ENCODE measurements at regions not wholly inside any gene's neighbourhood (a gene's known extent, or its start where the extent isn't known, plus 50 kb on each side); places are given as distances from the start of the nearest gene placed in this dataset.

DNA sequence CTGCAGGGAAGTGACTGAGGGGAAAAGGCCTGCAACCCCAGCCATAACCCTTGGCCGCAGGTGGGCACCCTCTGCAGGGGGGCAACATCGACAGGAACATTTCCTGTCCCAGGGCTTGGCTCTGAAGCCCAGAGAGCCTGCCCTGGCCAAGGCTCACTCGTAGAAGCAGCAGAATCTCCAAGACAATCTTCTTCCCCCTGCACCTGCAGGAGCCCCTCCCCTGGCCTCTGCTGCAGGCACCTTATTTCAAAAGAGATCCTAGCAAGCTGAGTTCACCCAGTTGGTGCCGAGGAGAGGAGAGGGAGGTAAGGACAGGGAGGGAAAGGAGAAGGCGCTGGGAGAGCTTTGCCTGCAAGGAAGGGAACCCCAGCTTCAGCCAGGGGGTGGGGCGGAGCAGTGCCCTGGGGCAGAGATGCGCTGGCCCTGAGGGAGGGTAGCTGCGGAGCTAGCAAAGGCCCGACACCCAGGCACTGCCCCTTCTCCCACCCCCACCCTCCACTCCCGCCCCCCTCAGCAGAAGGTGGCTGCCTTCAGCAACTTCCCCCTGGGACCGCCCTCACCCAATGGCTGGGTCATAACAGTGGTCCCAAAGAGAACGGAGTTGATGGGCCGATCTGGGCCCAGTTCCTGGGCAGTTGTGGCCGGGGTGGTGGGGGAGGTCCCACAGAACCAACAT lies 104.3 kb upstream of the TNRC6C start:
- H3K27ac ChIP-seq: no peak overlapping the region
- WGBS, 3 donors: 76 to 88% (median 80%) methylated on average over 14 of the region's 14 CpGs
- no peaks in the 10 kb centered on the region for H3K36me3 ChIP-seq
- intact Hi-C loops (cut with DNase I): no loop called here
- TF ChIP-seq, protein P1, sequence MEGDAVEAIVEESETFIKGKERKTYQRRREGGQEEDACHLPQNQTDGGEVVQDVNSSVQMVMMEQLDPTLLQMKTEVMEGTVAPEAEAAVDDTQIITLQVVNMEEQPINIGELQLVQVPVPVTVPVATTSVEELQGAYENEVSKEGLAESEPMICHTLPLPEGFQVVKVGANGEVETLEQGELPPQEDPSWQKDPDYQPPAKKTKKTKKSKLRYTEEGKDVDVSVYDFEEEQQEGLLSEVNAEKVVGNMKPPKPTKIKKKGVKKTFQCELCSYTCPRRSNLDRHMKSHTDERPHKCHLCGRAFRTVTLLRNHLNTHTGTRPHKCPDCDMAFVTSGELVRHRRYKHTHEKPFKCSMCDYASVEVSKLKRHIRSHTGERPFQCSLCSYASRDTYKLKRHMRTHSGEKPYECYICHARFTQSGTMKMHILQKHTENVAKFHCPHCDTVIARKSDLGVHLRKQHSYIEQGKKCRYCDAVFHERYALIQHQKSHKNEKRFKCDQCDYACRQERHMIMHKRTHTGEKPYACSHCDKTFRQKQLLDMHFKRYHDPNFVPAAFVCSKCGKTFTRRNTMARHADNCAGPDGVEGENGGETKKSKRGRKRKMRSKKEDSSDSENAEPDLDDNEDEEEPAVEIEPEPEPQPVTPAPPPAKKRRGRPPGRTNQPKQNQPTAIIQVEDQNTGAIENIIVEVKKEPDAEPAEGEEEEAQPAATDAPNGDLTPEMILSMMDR (IDR thresholded peaks at IDR 0.05): no peak
- TF ChIP-seq EP300 (IDR thresholded peaks at IDR 0.05): no peak
- no peak for TF ChIP-seq POLR2A (IDR thresholded peaks at IDR 0.05)
- H3K9me3 ChIP-seq: no peaks in the 10 kb centered on the region
- no peaks in the 10 kb centered on the region for H3K4me1 ChIP-seq (ENCODE audit: insufficient read depth)
- no peak overlapping the region for H3K4me3 ChIP-seq
- no peak for DNase-seq
- H3K27me3 ChIP-seq: no peaks in the 10 kb centered on the region

DNA sequence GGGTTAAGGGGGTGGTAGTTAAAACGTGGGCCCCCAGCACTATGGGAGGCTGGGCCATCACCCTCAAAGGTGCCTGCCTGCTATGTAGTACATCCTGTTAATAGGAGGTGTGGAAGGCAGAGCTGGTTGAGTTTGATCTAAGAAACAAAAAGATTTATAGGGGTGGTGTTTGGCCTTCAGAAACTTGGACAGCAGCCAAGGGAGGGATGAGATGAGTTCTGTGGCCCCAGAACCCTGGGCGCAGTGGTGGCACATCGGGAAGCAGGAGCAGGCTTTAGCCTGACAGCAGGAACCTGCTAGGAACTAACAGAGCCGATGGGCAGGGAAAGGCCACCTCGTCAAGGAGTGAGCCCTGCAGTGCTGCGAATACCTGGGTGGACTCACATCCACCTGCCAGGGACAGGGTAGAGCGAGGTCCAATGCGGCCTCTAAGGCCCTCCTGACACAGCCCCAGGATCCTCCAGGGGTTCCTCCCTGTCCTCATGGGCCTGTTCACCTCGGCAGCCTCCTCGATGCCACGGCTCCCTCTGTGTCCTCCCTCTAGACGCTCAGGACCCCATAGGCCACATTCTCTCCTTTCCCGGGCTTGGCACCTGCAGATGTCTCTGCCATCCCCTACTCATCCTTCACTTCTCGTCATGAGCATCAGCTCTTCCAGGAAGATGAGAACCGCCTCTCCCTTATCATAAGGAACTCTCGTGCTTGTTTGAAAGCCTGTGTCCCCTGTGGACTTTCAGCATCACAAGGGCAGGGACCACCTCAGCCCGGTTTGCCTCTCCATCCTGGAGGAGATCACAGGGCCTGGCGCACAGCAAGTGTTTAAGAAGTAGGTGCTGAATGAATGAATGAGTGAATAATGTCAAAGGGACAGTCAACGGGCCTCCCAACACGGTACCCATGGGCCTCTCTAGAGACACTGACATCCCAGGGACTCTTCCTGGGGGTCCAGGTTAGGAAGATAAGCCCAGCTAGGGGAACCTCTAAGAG lies 103.5 kb upstream of the TNRC6C start:
- H3K9me3 ChIP-seq: no peaks in the 10 kb centered on the region
- no peak for DNase-seq
- intact Hi-C loops (cut with DNase I): no loop called here

DNA sequence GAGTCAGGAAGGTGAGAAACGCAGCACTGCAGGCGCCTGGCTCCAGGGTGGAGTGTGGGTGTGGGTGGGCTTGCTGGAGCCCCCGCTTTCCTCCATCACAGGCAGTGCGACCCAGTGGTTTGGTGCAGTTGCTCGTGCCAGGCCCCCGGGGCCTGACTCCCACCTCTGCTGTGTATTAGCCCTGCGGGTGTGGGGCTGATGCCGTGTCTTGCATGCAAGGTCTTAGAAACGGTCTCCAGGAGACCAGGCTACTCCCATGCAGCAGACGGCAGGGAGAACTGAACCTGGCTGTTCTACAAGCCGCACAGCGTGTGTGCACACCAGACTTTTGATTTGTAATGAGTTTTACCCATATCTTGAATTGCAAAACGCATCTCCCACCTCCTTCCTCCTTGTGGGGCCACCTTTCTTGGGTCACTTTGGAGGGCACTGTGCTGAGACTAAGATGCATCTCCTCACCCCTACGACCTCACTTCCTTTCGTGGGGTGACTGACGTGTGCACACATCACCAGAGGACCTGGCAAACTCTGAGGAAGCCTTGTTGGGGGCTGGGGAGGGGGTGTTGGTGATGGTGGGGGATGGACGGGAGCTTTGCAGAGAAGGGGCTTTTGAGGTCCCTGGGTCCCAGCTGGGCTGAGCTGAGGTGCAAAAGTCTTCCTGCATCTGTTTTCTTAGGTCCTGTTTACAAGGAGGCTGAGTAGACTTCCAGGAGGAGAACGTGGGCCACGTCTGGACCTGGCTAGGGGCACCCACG lies 101.8 kb upstream of the TNRC6C start:
- H3K27ac ChIP-seq: no peak overlapping the region
- intact Hi-C loops (cut with DNase I): no loop called here
- TF ChIP-seq POLR2A (IDR thresholded peaks at IDR 0.05): no peak
- TF ChIP-seq, protein P1 (IDR thresholded peaks at IDR 0.05): no peak
- 43 to 54% (median 52%) methylated on average over 20 of the region's 20 CpGs for WGBS, 3 donors
- no peak for DNase-seq
- H3K4me1 ChIP-seq (ENCODE audit: insufficient read depth): no peaks in the 10 kb centered on the region
- no peak overlapping the region for H3K4me3 ChIP-seq
- no peaks in the 10 kb centered on the region for H3K27me3 ChIP-seq
- H3K36me3 ChIP-seq: no peaks in the 10 kb centered on the region
- no peaks in the 10 kb centered on the region for H3K9me3 ChIP-seq

More for the DNA sequence above, 103.5 kb upstream of the TNRC6C start:
- Histone ChIP-seq H3K4me1 (ENCODE audit: insufficient read depth) (no peaks in the 10 kb centered on the region), H3K27me3 (no peaks in the 10 kb centered on the region), H3K27ac (no peak overlapping the region), H3K4me3 (no peak overlapping the region), H3K36me3 (no peaks in the 10 kb centered on the region)
- WGBS, 3 donors: 85 to 88% (median 86%) methylated on average over 20 of the region's 20 CpGs
- TF ChIP-seq, protein P1 (IDR thresholded peaks at IDR 0.05): no peak
- TF ChIP-seq POLR2A (IDR thresholded peaks at IDR 0.05): no peak
- TF ChIP-seq EP300 (IDR thresholded peaks at IDR 0.05): no peak

DNA sequence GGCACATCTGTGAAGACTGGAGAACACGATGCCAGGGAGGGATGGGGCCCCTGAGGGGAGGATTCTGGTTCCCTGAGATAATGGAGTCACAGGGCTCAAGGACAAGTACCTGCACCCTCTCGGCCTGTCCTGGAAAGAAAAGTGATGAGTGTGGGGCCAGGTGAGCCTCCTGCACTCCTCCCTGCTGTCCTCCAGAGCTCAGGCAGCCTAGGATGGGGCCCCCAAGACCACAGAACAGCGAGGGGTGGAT lies 101.3 kb upstream of the TNRC6C start:
- Histone ChIP-seq H3K27ac (no peak overlapping the region), H3K4me3 (no peak overlapping the region), H3K4me1 (ENCODE audit: insufficient read depth) (no peaks in the 10 kb centered on the region), H3K36me3 (no peaks in the 10 kb centered on the region), H3K9me3 (no peaks in the 10 kb centered on the region), H3K27me3 (no peaks in the 10 kb centered on the region)
- TF ChIP-seq EP300 (IDR thresholded peaks at IDR 0.05) (no peak), POLR2A (IDR thresholded peaks at IDR 0.05) (no peak)
- TF ChIP-seq, protein P1 (IDR thresholded peaks at IDR 0.05): no peak
- intact Hi-C loops (cut with DNase I): no loop called here
- 65 to 70% (median 68%) methylated on average over 3 of the region's 3 CpGs for WGBS, 3 donors
- DNase-seq: no peak
